ENCODE measurements at regions not wholly inside any gene's neighbourhood (a gene's known extent, or its start where the extent isn't known, plus 50 kb on each side); places are given as distances from the start of the nearest gene placed in this dataset.

- H3K36me3 ChIP-seq (ENCODE audit: control insufficient read depth in 2 of 4, insufficient read depth in 4 of 4, low read length in 3 of 4) = no peaks in the 10 kb centered on the region
- DNase-seq (ENCODE audit: low read depth in 1 of 2, low spot score in 2 of 2) = no peak
- no peak overlapping the region for H2BK15ac ChIP-seq (ENCODE audit: low read length)
- no peak overlapping the region for H3K23ac ChIP-seq (ENCODE audit: insufficient read length)
- no peaks in the 10 kb centered on the region for H3K4me1 ChIP-seq (replicated peaks in 1 of 4; ENCODE audit: control insufficient read depth in 3 of 4, insufficient read depth in 4 of 4, low read length in 3 of 4)
- H2BK5ac ChIP-seq (ENCODE audit: low read depth, low read length) = no peak overlapping the region
- H4K5ac ChIP-seq (ENCODE audit: insufficient read length, low read depth, low read length) = no peak overlapping the region
- TF ChIP-seq TAF7 (optimal IDR thresholded peaks at IDR 0.05; ENCODE audit: borderline replicate concordance, low read depth, low read length) (no peak), POLR2A (IDR thresholded peaks at IDR 0.05; ENCODE audit: control extremely low read depth in 1 of 2, low read depth in 2 of 2, low read length in 2 of 2) (no peak), HDAC2 (IDR thresholded peaks at IDR 0.05; ENCODE audit: borderline replicate concordance in 1 of 2, low read depth in 2 of 2, low read length in 2 of 2) (no peak), MAX (IDR thresholded peaks at IDR 0.05) (no peak), GABPA (IDR thresholded peaks at IDR 0.05; ENCODE audit: borderline replicate concordance, insufficient read depth, low read length) (no peak), ATF2 (IDR thresholded peaks at IDR 0.05; ENCODE audit: low read length) (no peak), TEAD4 (IDR thresholded peaks at IDR 0.05; ENCODE audit: low read depth, low read length) (no peak), EP300 (IDR thresholded peaks at IDR 0.05; ENCODE audit: borderline replicate concordance in 1 of 2, low read depth in 2 of 2, low read length in 2 of 2) (no peak), JUN (IDR thresholded peaks at IDR 0.05; ENCODE audit: low read depth, low read length) (no peak), NANOG (IDR thresholded peaks at IDR 0.05; ENCODE audit: insufficient read depth, low read depth, low read length, poor library complexity, severe bottlenecking) (no peak), RBBP5 (IDR thresholded peaks at IDR 0.05; ENCODE audit: borderline replicate concordance, low read depth, low read length) (no peak), SP2 (IDR thresholded peaks at IDR 0.05; ENCODE audit: low read length) (no peak)
- H3K56ac ChIP-seq (replicated peaks; ENCODE audit: insufficient read length, low read depth, low read length) = no peak overlapping the region
- 93% methylated on average over 3 of the region's 3 CpGs; no CpG with 5 or more reads in 1 of the 2 experiments for WGBS, 2 experiments (ENCODE audit: extremely low coverage in 1 of 2, insufficient coverage in 1 of 2, insufficient read length in 1 of 2, insufficient replicate concordance in 2 of 2, low coverage in 1 of 2, low lambda C conversion rate in 2 of 2, missing lambda C conversion rate in 1 of 2)
- H3K14ac ChIP-seq (ENCODE audit: insufficient read length) = no peak overlapping the region
- H3K4ac ChIP-seq (replicated peaks; ENCODE audit: insufficient read length, low read depth, low read length) = no peak overlapping the region
- POLR2A ChIA-PET (ENCODE audit: partially characterized antibody) = no interaction called here
- H3K9ac ChIP-seq (replicated peaks in 1 of 4; ENCODE audit: extremely low read depth in 1 of 4, low read depth in 3 of 4, low read length in 3 of 4) = no peak overlapping the region
- no peak overlapping the region for H4K8ac ChIP-seq (ENCODE audit: extremely low read depth, insufficient read depth, low read length)
- H2AFZ ChIP-seq (ENCODE audit: low read length) = no peak overlapping the region
- H3K23me2 ChIP-seq (ENCODE audit: low read depth, low read length) = no peaks in the 10 kb centered on the region
- CTCF ChIA-PET (ENCODE audit: partially characterized antibody) = no interaction called here
- no peak overlapping the region for H2BK120ac ChIP-seq (replicated peaks; ENCODE audit: low read depth, low read length)
- no peak overlapping the region for H3K27ac ChIP-seq (ENCODE audit: low read depth, low read length)
- H3K4me2 ChIP-seq (ENCODE audit: insufficient read depth in 1 of 2, low read depth in 2 of 2, low read length in 2 of 2) = no peak overlapping the region
- no peak overlapping the region for H3K4me3 ChIP-seq (ENCODE audit: extremely low read depth in 1 of 4, insufficient read depth in 2 of 4, low read depth in 3 of 4, low read length in 4 of 4)
- H3K18ac ChIP-seq (ENCODE audit: extremely low read depth, low read length) = no peak overlapping the region
- FAIRE-seq = no peak
- H3K79me2 ChIP-seq (ENCODE audit: control insufficient read depth in 1 of 2, insufficient read depth in 2 of 2, low read length in 2 of 2) = no peaks in the 10 kb centered on the region
- no peak overlapping the region for H2BK12ac ChIP-seq (ENCODE audit: low read depth, low read length)
- H4K20me1 ChIP-seq (replicated peaks in 1 of 2; ENCODE audit: control insufficient read depth in 1 of 2, insufficient read depth in 2 of 2, low read length in 2 of 2) = no peaks in the 10 kb centered on the region
- no peak overlapping the region for H2AK5ac ChIP-seq (ENCODE audit: low read depth, low read length)
- no peaks in the 10 kb centered on the region for H3K79me1 ChIP-seq (ENCODE audit: low read depth, low read length)
- H3K27me3 ChIP-seq (replicated peaks in 1 of 4; ENCODE audit: control insufficient read depth in 3 of 4, extremely low read depth in 1 of 4, insufficient read depth in 3 of 4, low read length in 3 of 4) = no peaks in the 10 kb centered on the region; a peak in 2 of 7 replicates
- no peaks in the 10 kb centered on the region for H3K9me3 ChIP-seq (ENCODE audit: insufficient read depth in 2 of 2, low read depth in 1 of 2, low read length in 1 of 2)
- H2BK20ac ChIP-seq (ENCODE audit: low read length) = no peak overlapping the region
- H4K91ac ChIP-seq (replicated peaks; ENCODE audit: insufficient read length, low read length) = no peak overlapping the region
Observed at GRCh38 chr12:84272324-84272723, 640.3 kb downstream of the SLC6A15 start.

Measured in H1 (cell line).